Amygdala (tissue), 56 donors: ENCODE measurements at regions not wholly inside any gene's neighbourhood (a gene's known extent, or its start where the extent isn't known, plus 50 kb on each side); places are given as distances from the start of the nearest gene placed in this dataset.
A peak's percentile ranks its signal among the peaks of the same experiment; 100 is the strongest.

Source experiments
- DNase-seq, 56 donors: peaks; one replicate each; lab custom pipeline; 2025; lab: John Stamatoyannopoulos, UW

DNA sequence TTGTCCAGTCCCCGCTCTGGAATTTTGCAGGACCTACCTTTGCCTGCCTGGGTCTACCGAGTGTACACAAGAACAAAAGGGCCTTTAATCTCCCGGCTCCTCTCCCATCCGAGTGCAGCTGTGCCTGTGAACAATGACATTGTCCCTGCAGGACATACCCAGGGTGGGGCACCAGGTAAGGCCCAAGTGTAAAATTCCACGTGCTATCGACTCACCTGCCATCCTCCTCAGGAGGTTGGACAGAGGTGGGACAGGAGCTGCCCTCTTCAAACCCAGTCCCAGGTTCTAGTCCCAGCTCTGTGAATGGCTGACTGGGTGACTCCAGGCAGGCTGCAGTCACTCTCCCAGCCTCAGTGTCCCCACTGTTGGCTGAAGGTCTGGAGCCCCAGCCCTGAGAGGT lies 159.6 kb upstream of the ALDH1B1 start:
- no peak for DNase-seq

DNA sequence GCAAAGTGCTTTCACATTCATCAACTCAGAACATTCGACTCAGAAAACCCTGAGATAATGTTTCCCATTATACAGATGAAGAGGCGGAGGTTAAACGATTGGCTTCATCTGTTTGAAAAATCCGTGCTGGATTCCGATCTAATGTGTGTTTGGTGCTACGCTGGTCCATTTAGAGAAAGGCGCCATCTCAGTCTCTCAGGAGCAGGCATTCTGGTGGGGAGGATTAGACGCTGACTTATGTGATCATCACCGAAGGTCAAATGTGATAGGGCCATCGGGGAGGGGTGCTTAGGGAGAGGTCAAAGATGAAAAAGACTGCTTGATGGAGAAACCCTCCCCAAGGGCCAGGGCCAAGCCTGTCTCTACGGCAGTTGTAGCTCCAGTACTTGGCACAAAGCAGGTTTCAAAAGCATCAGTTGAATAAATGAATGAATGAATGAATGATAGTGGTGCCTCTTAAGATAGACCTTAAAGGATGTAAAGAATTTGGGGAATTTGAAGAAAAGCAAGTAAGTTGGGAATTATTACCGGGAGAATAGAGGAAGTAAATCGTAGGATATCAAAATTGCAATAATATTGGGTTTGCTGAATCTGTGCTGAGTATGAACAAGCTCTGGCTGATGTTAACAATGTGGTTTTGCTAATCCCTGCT lies 160.6 kb upstream of the SHB start:
- no peak for DNase-seq

DNA sequence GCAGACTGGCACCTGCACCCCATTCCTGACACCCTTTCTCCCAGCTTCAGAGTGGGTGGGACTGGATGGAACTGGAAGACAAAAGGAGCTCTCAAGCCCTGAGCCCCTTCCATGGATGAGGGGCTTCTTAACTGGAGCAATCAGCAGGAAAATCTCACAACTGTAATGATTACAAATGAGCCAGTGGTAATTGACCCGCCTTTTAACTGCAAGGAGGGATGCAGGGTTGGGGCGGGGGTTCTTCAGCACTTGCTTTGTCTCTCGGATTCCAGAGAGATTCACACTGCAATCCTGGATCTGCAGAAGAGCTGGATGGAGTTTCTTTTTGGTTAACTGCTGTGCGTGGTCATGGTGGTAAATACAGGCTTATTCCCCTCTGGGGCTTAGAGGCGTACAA lies 160.1 kb upstream of the SHB start:
- no peak for DNase-seq

DNA sequence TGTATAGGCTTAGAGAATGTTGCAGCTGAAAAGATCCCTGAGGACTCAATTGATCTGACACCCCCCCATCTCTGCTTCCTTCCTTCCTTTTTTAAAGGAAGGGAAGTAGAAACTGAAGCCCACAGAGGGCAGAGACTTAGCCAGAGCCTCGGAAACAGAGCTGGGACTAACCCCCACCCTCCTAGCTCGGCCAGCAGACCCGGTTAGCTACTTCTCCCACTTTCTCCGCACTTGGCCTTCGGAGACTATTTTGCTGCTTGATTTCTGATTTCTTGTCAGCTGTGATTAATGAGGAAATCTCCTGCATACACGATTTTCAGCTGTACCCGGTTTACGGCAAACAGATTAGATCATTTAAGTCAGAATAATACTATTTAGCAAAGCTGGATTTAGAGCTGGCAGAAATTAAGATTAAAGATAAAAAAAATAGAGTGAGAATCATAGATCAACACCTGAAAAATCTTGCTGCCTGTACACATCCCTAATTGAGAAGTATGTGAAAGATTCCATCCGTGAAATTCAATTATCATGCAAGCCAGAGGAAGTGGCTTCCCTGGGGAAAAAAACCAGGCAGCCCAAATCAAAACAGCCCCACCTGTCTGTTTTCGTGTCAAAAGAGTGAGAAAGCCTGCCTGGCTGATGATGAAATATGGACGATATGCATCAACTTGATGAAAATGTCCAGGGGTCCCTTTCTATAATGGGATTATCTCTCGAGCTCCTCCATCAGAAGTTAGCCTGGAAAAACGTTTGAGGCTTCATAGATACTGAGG lies 159.5 kb upstream of the SHB start:
- DNase-seq: no peak

DNA sequence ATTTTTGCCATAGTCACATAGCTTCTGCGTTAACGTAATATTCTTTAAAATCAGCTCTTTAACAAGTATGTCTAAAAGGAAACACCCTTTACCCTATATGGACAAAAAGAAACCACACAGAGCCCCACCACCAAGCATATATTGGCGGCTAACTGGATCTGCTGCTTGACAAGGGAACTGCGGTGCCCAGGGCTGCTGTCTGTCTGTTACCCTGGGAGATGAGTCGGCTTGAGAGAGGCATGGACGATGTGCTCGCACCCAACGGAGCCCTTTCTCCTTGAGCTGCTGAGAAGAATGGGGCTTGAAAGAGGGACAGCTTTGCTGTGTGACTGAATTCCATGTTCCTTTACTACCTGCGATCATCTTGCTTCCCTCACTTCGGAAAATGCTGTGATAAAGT lies 158.6 kb upstream of the SHB start:
- peak in 2 of 56 donors; percentile 6 to 12 for DNase-seq

DNA sequence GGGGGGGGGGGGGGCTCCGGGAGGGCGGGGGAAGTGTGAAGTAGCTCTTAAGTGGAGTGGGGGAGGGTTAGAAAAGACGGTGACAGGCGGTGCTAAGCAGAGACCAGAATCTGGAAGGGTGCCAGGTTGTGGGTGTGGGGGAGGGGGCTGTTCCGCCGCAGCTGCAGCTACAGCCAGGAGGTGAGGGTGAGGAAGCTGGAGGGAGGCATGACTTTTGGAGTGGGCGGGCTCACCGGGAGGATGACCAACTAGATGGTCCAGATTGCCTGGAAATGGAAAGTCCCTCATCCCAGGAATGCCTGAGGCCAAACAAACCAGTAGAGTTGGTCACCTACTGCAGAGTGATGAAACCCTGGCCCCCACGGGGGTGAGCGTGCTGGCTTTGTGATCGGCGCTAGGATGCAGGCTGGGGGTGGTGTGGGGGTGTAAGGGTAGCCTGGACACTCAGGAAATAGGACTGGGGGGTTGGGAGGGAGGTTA lies 158.1 kb upstream of the SHB start:
- peak in 15 of 56 donors; percentile 2 to 72 (median 13) for DNase-seq

DNA sequence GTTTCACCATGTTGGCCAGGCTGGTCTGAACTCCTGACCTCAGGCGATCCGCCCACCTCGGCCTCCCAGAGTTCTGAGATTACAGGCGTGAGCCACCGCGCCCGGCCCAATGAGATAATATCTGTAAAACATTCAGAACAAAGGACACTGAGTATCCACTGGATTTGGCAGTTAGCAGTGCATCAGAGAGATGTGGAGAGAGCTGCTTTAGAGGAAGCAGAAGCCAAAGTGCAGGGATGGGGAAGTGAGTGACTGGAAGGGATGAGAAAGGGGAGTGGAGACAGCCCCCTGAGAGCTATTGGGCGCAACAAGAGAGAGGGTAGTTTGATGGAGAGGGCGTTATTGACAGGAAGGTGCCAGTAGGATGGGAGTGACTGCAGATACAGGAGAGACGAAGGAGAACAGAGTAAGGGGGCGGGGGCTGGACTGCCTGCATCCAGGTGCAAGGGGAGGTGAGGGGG lies 157.5 kb upstream of the SHB start:
- no peak for DNase-seq

DNA sequence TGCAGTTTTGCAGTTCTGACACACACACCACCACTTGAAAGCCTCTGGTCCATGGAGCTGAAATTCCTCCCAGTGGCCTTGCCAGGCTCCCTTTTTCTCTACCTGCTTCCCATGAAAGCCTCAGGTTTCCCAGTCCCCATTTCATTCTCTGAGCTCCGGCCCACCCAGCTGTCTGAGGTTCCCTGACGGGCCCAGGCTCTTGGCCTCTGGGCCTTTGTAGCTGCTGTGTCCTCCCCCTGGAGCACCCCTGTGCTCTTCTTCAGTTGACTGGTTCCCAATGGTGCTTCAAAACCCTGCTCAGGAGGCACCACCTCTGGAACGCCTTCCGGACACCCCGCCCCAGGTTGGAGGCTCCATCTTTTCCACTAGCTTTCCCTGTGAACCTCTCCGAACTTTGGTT lies 155.9 kb upstream of the SHB start:
- no peak for DNase-seq

DNA sequence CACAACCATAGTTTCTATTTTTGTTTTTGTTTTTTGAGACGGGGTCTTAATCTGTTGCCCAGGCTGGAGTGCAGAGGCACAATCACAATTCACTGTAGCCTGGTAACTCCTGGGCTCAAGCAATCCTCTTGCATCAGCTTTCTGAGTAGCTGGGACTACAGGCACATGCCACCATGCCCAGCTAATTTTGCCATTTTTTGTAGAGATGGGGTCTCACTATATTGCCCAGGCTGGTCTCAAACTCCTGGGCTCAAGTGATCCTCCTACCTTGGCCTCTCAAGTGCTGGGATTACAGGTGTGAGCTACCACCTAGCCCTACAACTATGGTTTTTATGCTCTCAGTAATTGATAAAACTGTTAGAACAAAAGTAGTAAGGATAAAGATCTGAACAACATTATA lies 147.5 kb upstream of the SHB start:
- no peak for DNase-seq

DNA sequence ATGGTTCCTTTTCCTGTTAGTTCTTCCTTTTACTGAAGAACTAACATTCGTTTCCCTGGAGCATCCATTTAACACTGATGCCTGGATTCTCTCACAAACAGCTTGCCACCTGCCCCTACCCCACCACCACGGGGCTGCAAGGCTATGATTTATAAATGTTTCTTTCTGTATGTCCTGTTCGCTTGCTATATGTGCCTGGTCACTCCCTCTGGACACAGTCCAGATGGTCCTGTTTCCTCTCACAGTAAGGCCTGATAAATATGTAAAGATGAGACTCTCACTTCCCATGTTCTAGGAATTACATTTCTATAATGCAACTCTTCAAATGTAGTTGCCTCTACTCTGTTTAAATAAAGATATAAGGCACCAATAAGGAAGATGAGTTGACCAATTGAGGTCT lies 146.4 kb upstream of the SHB start:
- DNase-seq: no peak

DNA sequence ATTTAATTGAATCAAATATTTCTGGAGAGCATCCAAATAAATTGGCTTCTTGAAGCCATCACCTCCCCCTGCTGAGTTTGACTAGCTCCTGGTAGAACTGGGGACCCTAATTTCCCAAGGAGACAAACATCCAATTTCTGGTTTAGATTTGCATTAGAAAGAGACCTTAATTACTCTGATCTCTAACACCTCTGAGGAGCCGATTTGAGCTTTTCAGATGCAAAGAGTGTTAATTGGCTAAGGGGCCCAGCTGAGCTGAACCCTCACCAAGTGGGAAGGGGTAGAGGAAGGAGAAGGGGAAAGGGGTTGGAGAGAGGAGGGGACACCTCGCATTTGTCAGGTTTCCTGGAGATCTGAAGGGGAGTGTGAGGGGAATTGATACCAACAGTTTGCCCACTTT lies 145.4 kb upstream of the SHB start:
- DNase-seq: no peak

DNA sequence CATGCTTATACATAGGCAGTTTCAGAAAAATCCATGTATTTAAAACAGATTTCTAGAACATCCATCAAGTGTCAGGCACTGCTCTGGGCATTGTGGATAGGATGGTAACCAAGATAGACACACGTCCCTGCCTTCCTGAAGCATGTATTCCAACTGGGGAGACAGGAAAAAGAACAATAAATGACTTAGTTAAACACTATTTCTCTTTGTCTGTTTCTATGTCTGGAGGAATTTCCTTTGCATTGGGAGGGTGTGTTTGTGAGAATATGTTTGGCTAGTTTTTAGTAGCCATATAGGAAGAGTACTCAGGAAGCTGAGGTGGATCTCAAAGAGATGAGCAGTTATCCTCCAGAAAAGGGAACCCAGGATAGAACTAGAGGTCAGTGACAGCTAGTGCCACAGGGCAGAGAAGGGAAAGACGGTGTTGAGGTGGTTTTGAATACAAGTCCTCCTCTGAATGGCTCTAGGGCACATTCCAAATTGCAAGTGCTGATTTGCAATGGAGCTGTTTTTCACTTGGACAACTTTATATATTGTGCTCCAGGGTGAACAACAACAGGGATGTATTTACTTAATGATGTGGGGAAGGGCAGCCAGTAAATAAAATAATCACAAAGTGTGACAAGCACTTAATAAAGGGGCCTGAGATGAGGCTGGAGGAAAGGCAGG lies 144.7 kb upstream of the SHB start:
- no peak for DNase-seq

DNA sequence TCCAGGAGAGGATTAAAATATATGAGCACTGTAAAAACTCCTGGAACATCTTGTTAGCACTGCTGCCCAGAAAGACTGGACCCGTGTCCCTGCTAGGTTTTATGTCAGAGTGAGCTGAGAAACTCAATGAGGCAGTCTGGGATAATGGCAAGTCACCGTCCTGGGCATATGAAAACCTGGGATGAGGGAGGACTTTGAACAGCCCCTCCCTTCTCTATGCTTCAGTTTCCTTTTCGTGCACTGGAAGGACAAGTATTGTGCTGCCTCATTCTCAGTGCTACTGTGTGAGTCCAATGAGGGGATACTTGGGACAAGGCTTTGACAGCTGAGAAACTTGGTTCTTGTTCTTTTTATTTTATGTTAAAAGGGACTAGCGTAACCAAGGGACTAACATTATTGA lies 143.0 kb upstream of the SHB start:
- no peak for DNase-seq

DNA sequence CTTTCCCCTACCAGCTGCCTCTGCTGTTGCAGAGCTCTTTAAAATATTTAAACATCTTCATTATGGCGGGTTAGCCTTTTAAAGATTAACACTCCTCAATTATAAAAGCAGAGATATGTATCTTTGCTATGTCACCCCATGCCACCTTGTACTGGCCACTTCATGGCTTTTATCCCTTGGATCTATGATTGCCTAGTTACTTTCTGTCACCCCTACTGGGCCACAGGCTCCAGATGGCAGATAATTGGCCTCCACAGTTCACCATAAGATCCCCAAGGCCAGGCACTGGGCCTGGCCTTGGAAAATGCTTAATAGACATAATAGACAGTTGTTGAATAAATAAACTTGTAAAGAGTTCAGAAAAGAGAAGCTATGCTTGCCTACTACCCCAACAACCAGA lies 142.0 kb upstream of the SHB start:
- DNase-seq: no peak

DNA sequence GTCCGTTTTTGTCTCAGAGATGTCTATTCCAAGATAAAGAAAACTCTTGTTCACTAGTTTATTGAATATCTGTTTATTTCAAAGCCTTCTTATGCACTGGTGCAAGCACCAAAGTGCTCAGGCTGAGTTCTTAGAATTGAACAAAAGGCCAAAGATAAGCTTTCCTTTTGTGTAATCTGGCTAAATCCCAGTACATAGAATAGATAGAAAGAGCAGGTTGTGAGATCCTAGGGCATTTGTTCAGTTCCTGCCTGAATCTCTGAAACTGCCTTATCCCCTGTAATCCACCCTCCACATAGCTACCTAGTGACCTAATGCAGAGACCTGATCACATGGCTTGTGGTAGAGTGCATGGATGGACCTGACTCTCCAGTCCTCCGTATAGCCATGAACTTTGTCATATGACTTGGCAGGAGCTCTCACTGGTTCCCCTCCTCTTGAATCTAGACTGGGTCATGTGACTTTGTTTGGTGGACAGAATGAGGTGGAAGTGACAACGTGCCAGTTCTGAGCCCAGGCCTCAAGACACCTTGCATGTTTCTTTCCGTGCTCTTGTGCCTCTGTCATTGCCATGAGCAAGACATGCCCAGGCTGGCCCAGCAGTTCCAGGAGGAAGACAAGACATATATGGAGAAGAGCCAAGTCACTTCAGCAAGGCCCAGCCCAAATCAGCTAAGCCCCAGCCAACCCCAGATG lies 139.3 kb upstream of the SHB start:
- no peak for DNase-seq

DNA sequence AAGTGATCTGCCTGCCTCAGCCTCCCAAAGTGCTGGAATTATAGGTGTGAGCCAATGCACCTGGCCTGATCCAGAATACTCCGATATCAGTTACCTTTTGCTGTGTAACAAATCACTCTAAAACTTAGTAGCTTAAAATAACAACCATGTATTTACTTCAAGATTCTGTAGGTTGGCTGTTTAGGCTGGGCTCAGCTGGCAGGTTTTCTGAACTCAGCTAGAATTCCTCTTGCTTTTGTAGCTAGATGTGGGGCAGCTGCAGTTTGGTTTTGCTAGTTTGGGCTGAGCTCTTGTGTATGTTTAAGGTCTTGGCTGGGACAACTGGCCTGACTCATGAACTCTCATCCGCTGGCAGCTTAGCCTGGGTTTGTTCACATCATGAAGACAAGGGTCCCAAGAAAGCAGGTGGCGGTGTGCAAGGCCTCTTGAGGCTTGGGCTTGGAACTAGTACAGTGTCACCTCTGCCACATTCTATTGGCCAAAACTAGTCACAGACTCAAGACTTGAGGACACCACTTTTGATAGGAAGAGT lies 138.3 kb upstream of the SHB start:
- DNase-seq: no peak

DNA sequence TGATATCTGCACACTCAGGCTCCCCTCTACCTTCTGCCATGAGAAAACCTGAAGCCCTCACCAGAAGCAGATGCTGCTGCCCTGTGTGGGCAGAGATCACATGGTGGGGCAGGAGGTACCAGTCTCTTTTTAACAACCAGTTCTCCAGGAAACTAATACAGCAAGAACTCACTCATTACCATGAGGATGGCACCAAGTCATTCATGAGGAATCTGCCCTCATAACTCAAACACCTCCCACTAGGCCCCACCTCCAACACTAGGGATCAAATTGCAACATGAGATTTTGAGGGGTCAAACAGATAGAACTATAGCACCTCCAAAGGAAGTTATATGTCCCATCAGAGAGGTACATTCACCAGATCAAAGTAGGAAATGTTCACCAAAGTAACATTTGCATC lies 136.3 kb upstream of the SHB start:
- DNase-seq: no peak

DNA sequence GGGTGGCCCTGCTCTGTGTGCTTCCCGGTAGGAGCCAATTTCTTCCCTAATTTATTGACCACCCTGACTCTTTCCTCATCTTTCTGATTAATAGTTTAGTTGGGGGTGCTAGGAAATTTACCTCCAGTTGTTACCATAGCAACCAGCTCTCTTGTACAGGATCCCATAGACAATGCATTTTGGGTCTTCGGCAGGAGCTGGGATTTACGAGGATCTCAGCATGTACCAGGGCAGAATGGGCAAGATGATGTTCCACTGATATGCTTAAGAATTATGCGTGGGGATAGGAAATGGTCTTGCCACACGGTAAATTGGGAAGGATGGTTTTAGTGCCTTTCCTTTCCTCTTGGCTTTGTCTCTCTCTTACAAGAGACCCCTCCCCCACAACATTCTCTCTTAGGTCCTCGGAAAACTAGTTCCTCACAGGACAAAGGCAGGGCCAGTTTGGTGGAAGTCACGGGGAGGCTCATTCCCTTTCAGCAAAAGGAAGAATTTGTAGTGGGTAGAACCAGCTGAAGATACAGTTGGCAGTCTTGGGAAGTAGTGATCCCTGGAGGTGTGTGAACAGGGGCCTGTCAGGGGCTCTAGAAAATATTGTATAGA lies 133.4 kb upstream of the SHB start:
- DNase-seq: no peak

DNA sequence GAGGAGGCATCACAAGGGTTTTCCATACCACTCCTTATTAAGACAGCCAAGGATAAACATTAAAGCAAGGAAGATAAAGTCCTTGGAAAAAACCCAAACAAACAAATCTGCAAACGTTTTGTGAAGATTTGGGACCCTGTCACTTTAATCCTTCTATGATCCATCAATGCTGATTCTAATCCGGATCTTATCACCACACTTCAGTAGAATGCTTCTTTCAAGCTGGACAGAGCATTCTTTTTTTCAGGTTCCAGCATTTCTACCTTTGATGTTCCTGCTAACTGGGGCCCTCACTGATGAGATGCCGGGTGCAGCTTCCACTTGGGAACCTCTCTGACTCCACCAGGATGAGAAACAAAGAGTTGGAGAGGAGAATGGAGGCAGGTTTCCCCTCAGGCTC lies 132.8 kb upstream of the SHB start:
- no peak for DNase-seq

DNA sequence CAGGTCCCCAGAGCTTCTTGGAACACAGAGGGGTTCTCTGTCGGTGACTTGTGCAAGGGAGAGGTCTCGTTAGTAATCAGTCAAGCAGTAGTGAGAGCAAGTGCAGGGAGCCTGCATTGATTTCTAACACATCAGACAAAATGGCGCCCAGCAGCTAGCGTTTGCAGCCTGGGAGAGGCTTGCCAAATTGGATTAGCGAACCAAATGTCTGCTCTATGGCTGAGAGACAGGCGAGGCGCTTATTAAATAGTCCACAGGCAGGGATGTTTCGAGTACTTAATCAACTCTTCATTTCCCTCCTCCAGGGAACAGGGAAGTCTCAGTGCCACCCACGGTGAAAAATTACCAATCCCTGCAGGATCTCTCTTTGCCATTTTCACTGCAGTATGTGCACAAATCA lies 131.4 kb upstream of the SHB start:
- DNase-seq: peak in 25 of 56 donors; percentile 2 to 70 (median 22)
